Esophagus muscularis mucosa (tissue), 3 donors: ENCODE measurements at regions not wholly inside any gene's neighbourhood (a gene's known extent, or its start where the extent isn't known, plus 50 kb on each side); places are given as distances from the start of the nearest gene placed in this dataset.

Source experiments
- POLR2AphosphoS5 ChIP-seq, 2 donors: sonication (generic); formaldehyde crosslinking; IDR thresholded peaks; one replicate each; pipeline ENCODE4 v1.6.1; 2017; ENCODE audit warnings: antibody characterized with exemption in 2 of 2
- TF ChIP-seq, protein P1 (sequence below), 3 experiments: fragments of 200-600 bp in 2 of 3; fragments of 450-650 bp in 1 of 3; sonication (generic) in 2 of 3; IDR thresholded peaks; one replicate each; pipeline ENCODE4 v1.5.1; 2017 to 2019; ENCODE audit warnings: antibody characterized with exemption in 3 of 3, mild to moderate bottlenecking in 2 of 3, moderate library complexity in 1 of 3

DNA sequence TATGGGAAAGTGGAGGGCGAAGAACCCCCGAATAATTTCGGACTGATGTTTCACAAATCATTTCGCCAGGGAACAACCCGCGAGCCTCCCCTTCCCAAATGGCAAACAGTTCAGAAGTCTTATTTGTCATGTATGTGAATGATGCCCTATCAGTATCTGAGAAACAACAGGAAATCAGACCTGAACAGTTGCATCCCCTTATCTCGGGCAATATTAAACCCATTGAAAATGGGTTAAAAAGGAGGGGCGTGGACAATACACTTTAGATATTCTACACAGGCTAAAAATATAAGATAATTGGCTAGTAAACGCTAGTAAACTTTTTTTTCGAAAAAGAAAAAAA lies 1003.3 kb upstream of the NR2F2 start:
- TF ChIP-seq, protein P1, sequence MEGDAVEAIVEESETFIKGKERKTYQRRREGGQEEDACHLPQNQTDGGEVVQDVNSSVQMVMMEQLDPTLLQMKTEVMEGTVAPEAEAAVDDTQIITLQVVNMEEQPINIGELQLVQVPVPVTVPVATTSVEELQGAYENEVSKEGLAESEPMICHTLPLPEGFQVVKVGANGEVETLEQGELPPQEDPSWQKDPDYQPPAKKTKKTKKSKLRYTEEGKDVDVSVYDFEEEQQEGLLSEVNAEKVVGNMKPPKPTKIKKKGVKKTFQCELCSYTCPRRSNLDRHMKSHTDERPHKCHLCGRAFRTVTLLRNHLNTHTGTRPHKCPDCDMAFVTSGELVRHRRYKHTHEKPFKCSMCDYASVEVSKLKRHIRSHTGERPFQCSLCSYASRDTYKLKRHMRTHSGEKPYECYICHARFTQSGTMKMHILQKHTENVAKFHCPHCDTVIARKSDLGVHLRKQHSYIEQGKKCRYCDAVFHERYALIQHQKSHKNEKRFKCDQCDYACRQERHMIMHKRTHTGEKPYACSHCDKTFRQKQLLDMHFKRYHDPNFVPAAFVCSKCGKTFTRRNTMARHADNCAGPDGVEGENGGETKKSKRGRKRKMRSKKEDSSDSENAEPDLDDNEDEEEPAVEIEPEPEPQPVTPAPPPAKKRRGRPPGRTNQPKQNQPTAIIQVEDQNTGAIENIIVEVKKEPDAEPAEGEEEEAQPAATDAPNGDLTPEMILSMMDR (IDR thresholded peaks at IDR 0.05) = no peak
- no peak for TF ChIP-seq POLR2AphosphoS5 (IDR thresholded peaks at IDR 0.05)
